Neural cell (in vitro differentiated cells): ENCODE measurements at regions not wholly inside any gene's neighbourhood (a gene's known extent, or its start where the extent isn't known, plus 50 kb on each side); places are given as distances from the start of the nearest gene placed in this dataset.

Source experiments
- H2AFZ ChIP-seq: fragments of 200-600, 300-800 bp; sonication (generic), shearing (Covaris generic); 2 replicates; pipeline ENCODE4 v1.6.0; 2014; ENCODE audit warnings: low read depth, mild to moderate bottlenecking, antibody characterized with exemption, low read length, moderate library complexity
- H3F3A ChIP-seq: fragments of 200-600 bp; shearing (Covaris generic); 2 replicates; pipeline ENCODE4 v1.6.1; 2016; ENCODE audit warnings: mild to moderate bottlenecking, moderate library complexity, mixed read lengths, antibody characterized with exemption, low read length; ENCODE audit not compliant: insufficient read depth, poor library complexity, severe bottlenecking
- H3K27ac ChIP-seq: fragments of 200-600, 300-800 bp; sonication (generic), shearing (Covaris generic); 2 replicates; pipeline ENCODE4 v1.5.1; 2014; ENCODE audit warnings: mild to moderate bottlenecking, low read length, moderate library complexity
- H3K27me3 ChIP-seq: fragments of 300-800, 200-600 bp; sonication (generic), shearing (Covaris generic); 2 replicates; pipeline ENCODE4 v1.6.0; 2014; ENCODE audit warnings: mild to moderate bottlenecking, low read depth, low read length, moderate library complexity; ENCODE audit not compliant: insufficient read depth
- H3K36me3 ChIP-seq: fragments of 300-800, 200-600 bp; sonication (generic), shearing (Covaris generic); 2 replicates; pipeline ENCODE4 v1.5.1; 2014; ENCODE audit warnings: mild to moderate bottlenecking, antibody characterized with exemption, low read length, moderate library complexity; ENCODE audit not compliant: insufficient read depth
- H3K4me2 ChIP-seq: fragments of 300-800, 200-600 bp; sonication (generic), shearing (Covaris generic); 2 replicates; pipeline ENCODE4 v1.6.0; 2014; ENCODE audit warnings: mild to moderate bottlenecking, low read length
- H3K4me3 ChIP-seq: fragments of 300-800, 200-600 bp; sonication (generic), shearing (Covaris generic); 2 replicates; pipeline ENCODE4 v1.5.1; 2014; ENCODE audit warnings: mild to moderate bottlenecking, low read length, moderate library complexity
- H3K79me2 ChIP-seq: fragments of 200-600 bp; shearing (Covaris generic); replicated peaks from 2 replicates; pipeline ENCODE4 v1.6.0; 2014; ENCODE audit warnings: mild to moderate bottlenecking, low read length, moderate library complexity; ENCODE audit not compliant: insufficient read depth
- H3K9ac ChIP-seq: fragments of 300-800, 200-600 bp; sonication (generic), shearing (Covaris generic); 2 replicates; pipeline ENCODE4 v1.6.1; 2016; ENCODE audit warnings: mild to moderate bottlenecking, low read length, mixed read lengths
- H3K9me2 ChIP-seq: fragments of 200-600 bp; shearing (Covaris generic); 2 replicates; pipeline ENCODE4 v1.6.1; 2016; ENCODE audit warnings: mild to moderate bottlenecking, low read length, mixed read lengths; ENCODE audit not compliant: insufficient read depth
- H3K9me3 ChIP-seq: fragments of 200-600, 300-800 bp; sonication (generic), shearing (Covaris generic); 2 replicates; pipeline ENCODE4 v1.6.1; 2016; ENCODE audit warnings: mild to moderate bottlenecking, mixed run types, low read length, moderate library complexity, mixed read lengths
- H4K20me1 ChIP-seq: fragments of 200-600 bp; shearing (Covaris generic); 2 replicates; pipeline ENCODE4 v1.6.1; 2016; ENCODE audit warnings: mild to moderate bottlenecking, mixed run types; ENCODE audit not compliant: insufficient read depth
- EP300 ChIP-seq: fragments of 450-650 bp; conservative IDR thresholded peaks from 2 replicates; pipeline ENCODE4 v1.6.1; 2014; ENCODE audit warnings: antibody characterized with exemption, mild to moderate bottlenecking, moderate library complexity; ENCODE audit not compliant: poor library complexity, severe bottlenecking
- EZH2 ChIP-seq: fragments of 200-600, 300-800 bp; shearing (Covaris generic), sonication (generic); IDR thresholded peaks from 2 replicates; pipeline ENCODE4 v1.6.1; 2014; ENCODE audit warnings: antibody characterized with exemption, low read length, borderline replicate concordance, mild to moderate bottlenecking; ENCODE audit not compliant: insufficient read depth, poor library complexity, severe bottlenecking
- MXI1 ChIP-seq: fragments of 450-650 bp; conservative IDR thresholded peaks from 2 replicates; pipeline ENCODE4 v1.6.1; 2014; ENCODE audit warnings: antibody characterized with exemption, mild to moderate bottlenecking; ENCODE audit not compliant: poor library complexity, severe bottlenecking
- POLR2AphosphoS5 ChIP-seq: IDR thresholded peaks from 2 replicates; pipeline ENCODE4 v1.6.1; 2012
- RAD21 ChIP-seq: fragments of 450-650 bp; conservative IDR thresholded peaks from 2 replicates; pipeline ENCODE4 v1.6.1; 2014; ENCODE audit warnings: antibody characterized with exemption, mild to moderate bottlenecking, moderate library complexity
- SMC3 ChIP-seq: fragments of 450-650 bp; conservative IDR thresholded peaks from 2 replicates; pipeline ENCODE4 v1.6.1; 2014; ENCODE audit warnings: antibody characterized with exemption, mild to moderate bottlenecking, moderate library complexity; ENCODE audit not compliant: poor library complexity
- TAF1 ChIP-seq: IDR thresholded peaks from 2 replicates; pipeline ENCODE4 v1.6.1; 2012; ENCODE audit warnings: low read depth
- TF ChIP-seq, protein P1 (sequence below): fragments of 450-650 bp; IDR thresholded peaks from 2 replicates; pipeline ENCODE4 v1.5.1; 2014; ENCODE audit warnings: antibody characterized with exemption, mild to moderate bottlenecking, moderate library complexity; ENCODE audit not compliant: poor library complexity, severe bottlenecking
- TF ChIP-seq, protein P2 (sequence below): IDR thresholded peaks from 2 replicates; pipeline ENCODE4 v1.6.1; 2012; ENCODE audit warnings: borderline replicate concordance

DNA sequence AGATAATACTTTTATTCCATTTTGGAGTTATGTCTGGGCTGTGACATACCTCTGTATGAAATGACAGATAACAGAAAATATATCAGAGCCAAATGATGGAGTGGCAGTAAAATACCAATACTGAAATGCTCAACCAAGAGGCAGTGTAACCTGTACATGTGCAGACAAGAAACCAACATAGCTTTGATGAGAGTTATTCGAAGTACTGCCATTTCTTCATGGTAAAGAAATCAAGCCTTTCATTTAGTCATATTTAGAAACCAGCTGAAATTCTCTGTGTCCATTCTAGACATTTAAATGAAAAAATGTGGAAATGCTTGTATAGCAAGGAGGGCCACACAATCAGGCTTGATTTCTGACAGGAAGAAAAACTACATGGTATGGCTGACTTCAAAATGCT is 127.1 kb upstream of the PTPRZ1 start:
- Histone ChIP-seq H3K4me2 (no peak overlapping the region), H3K9me2 (no peaks in the 10 kb centered on the region), H3K79me2 (no peaks in the 10 kb centered on the region), H3F3A (no peaks in the 10 kb centered on the region), H3K36me3 (no peaks in the 10 kb centered on the region), H2AFZ (no peak overlapping the region), H3K4me3 (no peak overlapping the region), H3K9ac (no peak overlapping the region), H4K20me1 (no peaks in the 10 kb centered on the region), H3K27ac (no peak overlapping the region), H3K27me3 (no peaks in the 10 kb centered on the region), H3K9me3 (no peaks in the 10 kb centered on the region)
- TF ChIP-seq, protein P1, sequence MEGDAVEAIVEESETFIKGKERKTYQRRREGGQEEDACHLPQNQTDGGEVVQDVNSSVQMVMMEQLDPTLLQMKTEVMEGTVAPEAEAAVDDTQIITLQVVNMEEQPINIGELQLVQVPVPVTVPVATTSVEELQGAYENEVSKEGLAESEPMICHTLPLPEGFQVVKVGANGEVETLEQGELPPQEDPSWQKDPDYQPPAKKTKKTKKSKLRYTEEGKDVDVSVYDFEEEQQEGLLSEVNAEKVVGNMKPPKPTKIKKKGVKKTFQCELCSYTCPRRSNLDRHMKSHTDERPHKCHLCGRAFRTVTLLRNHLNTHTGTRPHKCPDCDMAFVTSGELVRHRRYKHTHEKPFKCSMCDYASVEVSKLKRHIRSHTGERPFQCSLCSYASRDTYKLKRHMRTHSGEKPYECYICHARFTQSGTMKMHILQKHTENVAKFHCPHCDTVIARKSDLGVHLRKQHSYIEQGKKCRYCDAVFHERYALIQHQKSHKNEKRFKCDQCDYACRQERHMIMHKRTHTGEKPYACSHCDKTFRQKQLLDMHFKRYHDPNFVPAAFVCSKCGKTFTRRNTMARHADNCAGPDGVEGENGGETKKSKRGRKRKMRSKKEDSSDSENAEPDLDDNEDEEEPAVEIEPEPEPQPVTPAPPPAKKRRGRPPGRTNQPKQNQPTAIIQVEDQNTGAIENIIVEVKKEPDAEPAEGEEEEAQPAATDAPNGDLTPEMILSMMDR: no peak
- TF ChIP-seq TAF1 (no peak), EP300 (no peak), SMC3 (no peak), RAD21 (no peak), EZH2 (no peak), POLR2AphosphoS5 (no peak), MXI1 (no peak)
- TF ChIP-seq, protein P2, sequence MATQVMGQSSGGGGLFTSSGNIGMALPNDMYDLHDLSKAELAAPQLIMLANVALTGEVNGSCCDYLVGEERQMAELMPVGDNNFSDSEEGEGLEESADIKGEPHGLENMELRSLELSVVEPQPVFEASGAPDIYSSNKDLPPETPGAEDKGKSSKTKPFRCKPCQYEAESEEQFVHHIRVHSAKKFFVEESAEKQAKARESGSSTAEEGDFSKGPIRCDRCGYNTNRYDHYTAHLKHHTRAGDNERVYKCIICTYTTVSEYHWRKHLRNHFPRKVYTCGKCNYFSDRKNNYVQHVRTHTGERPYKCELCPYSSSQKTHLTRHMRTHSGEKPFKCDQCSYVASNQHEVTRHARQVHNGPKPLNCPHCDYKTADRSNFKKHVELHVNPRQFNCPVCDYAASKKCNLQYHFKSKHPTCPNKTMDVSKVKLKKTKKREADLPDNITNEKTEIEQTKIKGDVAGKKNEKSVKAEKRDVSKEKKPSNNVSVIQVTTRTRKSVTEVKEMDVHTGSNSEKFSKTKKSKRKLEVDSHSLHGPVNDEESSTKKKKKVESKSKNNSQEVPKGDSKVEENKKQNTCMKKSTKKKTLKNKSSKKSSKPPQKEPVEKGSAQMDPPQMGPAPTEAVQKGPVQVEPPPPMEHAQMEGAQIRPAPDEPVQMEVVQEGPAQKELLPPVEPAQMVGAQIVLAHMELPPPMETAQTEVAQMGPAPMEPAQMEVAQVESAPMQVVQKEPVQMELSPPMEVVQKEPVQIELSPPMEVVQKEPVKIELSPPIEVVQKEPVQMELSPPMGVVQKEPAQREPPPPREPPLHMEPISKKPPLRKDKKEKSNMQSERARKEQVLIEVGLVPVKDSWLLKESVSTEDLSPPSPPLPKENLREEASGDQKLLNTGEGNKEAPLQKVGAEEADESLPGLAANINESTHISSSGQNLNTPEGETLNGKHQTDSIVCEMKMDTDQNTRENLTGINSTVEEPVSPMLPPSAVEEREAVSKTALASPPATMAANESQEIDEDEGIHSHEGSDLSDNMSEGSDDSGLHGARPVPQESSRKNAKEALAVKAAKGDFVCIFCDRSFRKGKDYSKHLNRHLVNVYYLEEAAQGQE: no peak

DNA sequence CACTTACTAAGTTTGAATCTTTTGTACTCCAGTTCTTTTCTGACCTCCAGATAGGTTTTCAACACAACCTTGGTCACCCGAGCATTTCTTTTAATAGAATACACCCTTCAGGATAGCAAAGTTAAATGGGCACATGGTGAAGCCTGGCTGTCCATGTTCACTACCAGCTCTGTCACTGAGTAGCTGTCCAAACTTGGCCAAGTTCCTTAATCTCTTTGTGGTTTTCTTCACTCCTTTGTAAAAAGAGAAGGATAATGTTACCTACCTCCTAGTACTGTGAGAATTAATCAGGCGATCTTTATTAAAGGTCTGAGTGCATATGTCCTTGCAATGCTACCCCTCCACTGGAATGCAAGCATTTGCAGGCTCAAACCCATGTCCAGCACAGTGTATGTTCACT is 128.1 kb upstream of the PTPRZ1 start:
- Histone ChIP-seq H3K4me2 (no peak overlapping the region), H3K4me3 (no peak overlapping the region), H3F3A (no peaks in the 10 kb centered on the region), H4K20me1 (no peaks in the 10 kb centered on the region), H3K79me2 (no peaks in the 10 kb centered on the region), H3K36me3 (no peaks in the 10 kb centered on the region), H3K9me2 (no peaks in the 10 kb centered on the region), H3K27ac (no peak overlapping the region), H3K9me3 (no peaks in the 10 kb centered on the region), H2AFZ (no peak overlapping the region), H3K27me3 (no peaks in the 10 kb centered on the region), H3K9ac (no peak overlapping the region)
- TF ChIP-seq EZH2 (no peak), SMC3 (no peak), MXI1 (no peak), RAD21 (no peak)
- TF ChIP-seq, protein P2: no peak
- TF ChIP-seq, protein P1: no peak
